Liver (tissue), 7 donors: ENCODE measurements at regions not wholly inside any gene's neighbourhood (a gene's known extent, or its start where the extent isn't known, plus 50 kb on each side); places are given as distances from the start of the nearest gene placed in this dataset.

Experiments used
- DNase-seq: peaks from one replicate; pipeline ENCODE4 v3.0.0-alpha.2; 2017; ENCODE audit warnings: low spot score
- H3K27ac ChIP-seq, 2 donors: one replicate each; pipeline ENCODE4 v1.7.0; 2013; ENCODE audit warnings: inconsistent platforms in 2 of 2, low read length in 2 of 2, control low read depth in 1 of 2, low read depth in 1 of 2, mild to moderate bottlenecking in 1 of 2
- H3K27me3 ChIP-seq, 4 donors: one replicate each; pipeline versions ENCODE4 v1.6.1 to v1.7.0; 2013; ENCODE audit warnings: low read length in 3 of 4, inconsistent platforms in 1 of 4, mild to moderate bottlenecking in 1 of 4, moderate library complexity in 1 of 4; ENCODE audit not compliant: control insufficient read depth in 4 of 4, insufficient read depth in 4 of 4
- H3K36me3 ChIP-seq, 4 donors: one replicate each; pipeline versions ENCODE4 v1.6.1 to v1.7.0; 2013; ENCODE audit warnings: low read length in 3 of 4, mild to moderate bottlenecking in 3 of 4, low read depth in 1 of 4, moderate library complexity in 1 of 4; ENCODE audit not compliant: control insufficient read depth in 4 of 4, insufficient read depth in 3 of 4
- H3K4me1 ChIP-seq, 4 donors: one replicate each; pipeline versions ENCODE4 v1.6.1 to v1.7.0; 2013; ENCODE audit warnings: low read length in 3 of 4, mild to moderate bottlenecking in 3 of 4, moderate library complexity in 1 of 4; ENCODE audit not compliant: control insufficient read depth in 4 of 4, insufficient read depth in 4 of 4
- H3K4me3 ChIP-seq, 3 donors: one replicate each; pipeline versions ENCODE4 v1.6.1 to v1.7.0; 2013; ENCODE audit warnings: low read length in 3 of 3, control low read depth in 1 of 3, low read depth in 1 of 3, mild to moderate bottlenecking in 1 of 3
- H3K9ac ChIP-seq, 2 donors: one replicate each; pipeline ENCODE4 v1.7.0; 2013; ENCODE audit warnings: low read length in 2 of 2, mild to moderate bottlenecking in 2 of 2, moderate library complexity in 2 of 2, control low read depth in 1 of 2, low read depth in 1 of 2
- H3K9me3 ChIP-seq, 4 donors: one replicate each; pipeline versions ENCODE4 v1.6.1 to v1.7.0; 2013; ENCODE audit warnings: low read length in 3 of 4; ENCODE audit not compliant: control insufficient read depth in 4 of 4
- ATF3 ChIP-seq: IDR thresholded peaks from 2 replicates; pipeline ENCODE4 v1.6.1; 2016; ENCODE audit warnings: antibody characterized with exemption
- EGR1 ChIP-seq, 2 donors: IDR thresholded peaks; 2 replicates each; pipeline ENCODE4 v1.6.1; 2016 to 2018; ENCODE audit warnings: antibody characterized with exemption in 2 of 2, low read depth in 2 of 2
- FOXA1 ChIP-seq: IDR thresholded peaks from 2 replicates; pipeline ENCODE4 v1.6.1; 2016; ENCODE audit warnings: antibody characterized with exemption
- FOXA2 ChIP-seq: IDR thresholded peaks from 2 replicates; pipeline ENCODE4 v1.6.1; 2016; ENCODE audit warnings: antibody characterized with exemption
- GABPA ChIP-seq, 2 donors: IDR thresholded peaks in 1 of 2; conservative IDR thresholded peaks in 1 of 2; 2 replicates each; pipeline ENCODE4 v1.6.1; 2016; ENCODE audit warnings: antibody characterized with exemption in 2 of 2, mild to moderate bottlenecking in 1 of 2, moderate library complexity in 1 of 2
- HNF4G ChIP-seq: IDR thresholded peaks from 2 replicates; pipeline ENCODE4 v1.6.1; 2016; ENCODE audit warnings: antibody characterized with exemption
- JUND ChIP-seq, 2 donors: IDR thresholded peaks; 2 replicates each; pipeline ENCODE4 v1.6.1; 2016; ENCODE audit warnings: antibody characterized with exemption in 2 of 2
- RAD21 ChIP-seq, 2 donors: IDR thresholded peaks; 2 replicates each; pipeline ENCODE4 v1.6.1; 2016; ENCODE audit warnings: antibody characterized with exemption in 2 of 2, mild to moderate bottlenecking in 2 of 2
- RXRA ChIP-seq, 2 donors: IDR thresholded peaks; 2 replicates each; pipeline ENCODE4 v1.6.1; 2017 to 2018; ENCODE audit warnings: antibody characterized with exemption in 2 of 2, mild to moderate bottlenecking in 1 of 2
- SP1 ChIP-seq: IDR thresholded peaks from 2 replicates; pipeline ENCODE4 v1.6.1; 2018; ENCODE audit warnings: antibody characterized with exemption, mild to moderate bottlenecking
- YY1 ChIP-seq: IDR thresholded peaks from 2 replicates; pipeline ENCODE4 v1.6.1; 2016; ENCODE audit warnings: antibody characterized with exemption, mild to moderate bottlenecking
- WGBS: extraction: QIAGEN DNeasy Blood & Tissue Kit; methylation state at CpG from one replicate; pipeline ENCODE4 v1.1.7; 2013; 5-methylcytosine and 5-hydroxymethylcytosine counted together
- TF ChIP-seq, protein P1 (sequence below): IDR thresholded peaks from 2 replicates; pipeline ENCODE4 v1.6.1; 2016; ENCODE audit warnings: antibody characterized with exemption
- TF ChIP-seq, protein P2 (sequence below): IDR thresholded peaks from 2 replicates; pipeline ENCODE4 v1.6.1; 2016; ENCODE audit warnings: antibody characterized with exemption
- donor health status: healthy.
- donor health status: healthy.
- donor health status: healthy.
- donor health status: healthy.

- 65% methylated on average over 2 of the region's 2 CpGs for WGBS
- TF ChIP-seq RXRA (IDR thresholded peaks at IDR 0.05) (no peak), RAD21 (IDR thresholded peaks at IDR 0.05) (no peak), JUND (IDR thresholded peaks at IDR 0.05) (no peak)
- H3K27me3 ChIP-seq, result no peaks in the 10 kb centered on the region
- no peak overlapping the region for H3K27ac ChIP-seq
- H3K36me3 ChIP-seq, result no peaks in the 10 kb centered on the region
- no peak overlapping the region for H3K4me3 ChIP-seq
- H3K9me3 ChIP-seq, result peaks cover 0 to 4% (median under 1%) of the 10 kb centered on the region in 4 donors
- no peaks in the 10 kb centered on the region for H3K4me1 ChIP-seq
- DNase-seq, result no peak
- H3K9ac ChIP-seq, result no peak overlapping the region
These were observed 974.5 kb upstream of the FLRT2 start for GRCh38 chr14:84555493-84555892.

GRCh38 chr14:84566109-84566508, 963.8 kb upstream of the FLRT2 start:
- Histone ChIP-seq H3K27me3 (peaks cover 0 to 3% (median 0%) of the 10 kb centered on the region in 4 donors), H3K27ac (no peak overlapping the region), H3K36me3 (no peaks in the 10 kb centered on the region), H3K4me1 (no peaks in the 10 kb centered on the region), H3K9ac (no peak overlapping the region), H3K4me3 (no peak overlapping the region), H3K9me3 (peaks cover 0 to 2% (median 0%) of the 10 kb centered on the region in 4 donors)
- 71% methylated on average over 6 of the region's 6 CpGs for WGBS
- DNase-seq, result no peak
- TF ChIP-seq YY1 (no peak), EGR1 (IDR thresholded peaks at IDR 0.05; ENCODE audit: low read depth in 2 of 2) (no peak), FOXA1 (no peak), FOXA2 (no peak)

DNA sequence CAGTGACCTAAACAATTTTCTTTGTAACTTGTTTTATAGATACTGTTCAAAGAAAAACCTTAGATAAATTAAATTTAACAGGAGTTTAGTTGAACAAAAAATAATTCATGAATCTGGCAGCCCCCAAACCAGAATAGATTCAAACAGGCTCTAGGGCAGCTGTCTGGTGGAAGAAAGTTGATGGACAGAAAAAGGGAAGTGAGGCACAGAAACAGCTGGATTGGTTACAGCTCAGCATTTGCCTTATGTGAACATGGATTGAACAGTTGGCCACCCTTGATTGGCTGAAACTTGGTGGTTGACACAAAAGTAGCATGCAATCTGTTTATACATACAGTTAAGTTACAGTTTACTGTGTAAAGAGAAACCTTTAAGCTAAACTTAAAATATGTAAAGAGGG, 954.3 kb upstream of the FLRT2 start:
- Histone ChIP-seq H3K9me3 (no peaks in the 10 kb centered on the region), H3K27me3 (no peaks in the 10 kb centered on the region), H3K9ac (no peak overlapping the region), H3K4me1 (no peaks in the 10 kb centered on the region), H3K36me3 (no peaks in the 10 kb centered on the region), H3K27ac (no peak overlapping the region), H3K4me3 (no peak overlapping the region)
- no peak for TF ChIP-seq SP1
- TF ChIP-seq RAD21 (IDR thresholded peaks at IDR 0.05), result no peak
- no peak for TF ChIP-seq YY1
- no peak for TF ChIP-seq GABPA (IDR thresholded peaks at IDR 0.05 in 1 of 2, conservative IDR thresholded peaks at IDR 0.05 in 1 of 2)
- no peak for TF ChIP-seq JUND (IDR thresholded peaks at IDR 0.05)
- no peak for TF ChIP-seq ATF3
- TF ChIP-seq RXRA (IDR thresholded peaks at IDR 0.05), result no peak
- no peak for DNase-seq

- WGBS, result 87% methylated on average over 3 of the region's 3 CpGs
- no peaks in the 10 kb centered on the region for H3K9me3 ChIP-seq
- H3K4me3 ChIP-seq, result no peak overlapping the region
- no peaks in the 10 kb centered on the region for H3K27me3 ChIP-seq
- DNase-seq, result no peak
- no peak overlapping the region for H3K27ac ChIP-seq
- H3K9ac ChIP-seq, result no peak overlapping the region
- TF ChIP-seq SP1, result no peak
- TF ChIP-seq, protein P1, sequence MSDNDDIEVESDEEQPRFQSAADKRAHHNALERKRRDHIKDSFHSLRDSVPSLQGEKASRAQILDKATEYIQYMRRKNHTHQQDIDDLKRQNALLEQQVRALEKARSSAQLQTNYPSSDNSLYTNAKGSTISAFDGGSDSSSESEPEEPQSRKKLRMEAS, result no peak
- no peak for TF ChIP-seq HNF4G
- TF ChIP-seq, protein P2, sequence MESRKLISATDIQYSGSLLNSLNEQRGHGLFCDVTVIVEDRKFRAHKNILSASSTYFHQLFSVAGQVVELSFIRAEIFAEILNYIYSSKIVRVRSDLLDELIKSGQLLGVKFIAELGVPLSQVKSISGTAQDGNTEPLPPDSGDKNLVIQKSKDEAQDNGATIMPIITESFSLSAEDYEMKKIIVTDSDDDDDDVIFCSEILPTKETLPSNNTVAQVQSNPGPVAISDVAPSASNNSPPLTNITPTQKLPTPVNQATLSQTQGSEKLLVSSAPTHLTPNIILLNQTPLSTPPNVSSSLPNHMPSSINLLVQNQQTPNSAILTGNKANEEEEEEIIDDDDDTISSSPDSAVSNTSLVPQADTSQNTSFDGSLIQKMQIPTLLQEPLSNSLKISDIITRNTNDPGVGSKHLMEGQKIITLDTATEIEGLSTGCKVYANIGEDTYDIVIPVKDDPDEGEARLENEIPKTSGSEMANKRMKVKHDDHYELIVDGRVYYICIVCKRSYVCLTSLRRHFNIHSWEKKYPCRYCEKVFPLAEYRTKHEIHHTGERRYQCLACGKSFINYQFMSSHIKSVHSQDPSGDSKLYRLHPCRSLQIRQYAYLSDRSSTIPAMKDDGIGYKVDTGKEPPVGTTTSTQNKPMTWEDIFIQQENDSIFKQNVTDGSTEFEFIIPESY, result no peak
- no peaks in the 10 kb centered on the region for H3K4me1 ChIP-seq
- no peaks in the 10 kb centered on the region for H3K36me3 ChIP-seq
These were observed 950.7 kb upstream of the FLRT2 start for GRCh38 chr14:84579292-84579691.
